GM12878 (cell line): ENCODE measurements at regions not wholly inside any gene's neighbourhood (a gene's known extent, or its start where the extent isn't known, plus 50 kb on each side); places are given as distances from the start of the nearest gene placed in this dataset.

Source experiments
- ATAC-seq: fragments of 200-7000 bp; cut with Tn5 transposase; 3 replicates; pipeline ENCODE4 v1.9.1; 2020; ENCODE audit warnings: mild to moderate bottlenecking, moderate library complexity
- BruUV-seq: library from RNA; stranded (reverse); fragments of 400-500 nt; replicated peaks from 2 replicates; lab custom pipeline; 2021; lab: Mats Ljungman, UMichigan
- CTCF ChIA-PET: fragments of 300-600 bp; sonication (Branson Sonifier 250); formaldehyde crosslinking; extraction: SDS; loops from one replicate; lab custom pipeline; 2021; ENCODE audit warnings: inconsistent platforms; lab: Yijun Ruan, JAX
- POLR2A ChIA-PET: fragments of 350-600 bp; formaldehyde crosslinking; extraction: SDS; loops from one replicate; lab custom pipeline; 2021; ENCODE audit warnings: inconsistent platforms; lab: Charles Lee
- RAD21 ChIA-PET: fragments of 300-600 bp; sonication (Branson Sonifier 250); formaldehyde crosslinking; loops from one replicate; lab custom pipeline; 2023; ENCODE audit warnings: antibody characterized with exemption; ENCODE audit not compliant: unreplicated experiment; lab: Charles Lee
- SMC1A ChIA-PET: fragments of 300-600 bp; sonication (Branson Sonifier 250); formaldehyde crosslinking; loops from one replicate; lab custom pipeline; 2023; ENCODE audit not compliant: unreplicated experiment, uncharacterized antibody; lab: Charles Lee
- DNase-seq: peaks from one replicate; pipeline ENCODE4 v3.0.0-alpha.2; 2011; ENCODE audit warnings: low read depth, low spot score
- FAIRE-seq: peaks from 3 replicates; lab custom pipeline; 2011; peaks lifted over from hg19 to GRCh38; lab: Jason Lieb, UNC
- H2AFZ ChIP-seq: 2 replicates; pipeline ENCODE4 v1.6.0; 2011; ENCODE audit warnings: low read depth, low read length, control low read depth; ENCODE audit not compliant: control insufficient read depth
- H3K27ac ChIP-seq: 2 replicates; pipeline ENCODE4 v1.5.1; 2011; ENCODE audit warnings: control low read depth; ENCODE audit not compliant: control insufficient read depth, insufficient read depth
- H3K27me3 ChIP-seq, 2 experiments: replicated peaks in 1 of 2; 2 replicates each; pipeline versions ENCODE4 v1.6.0 to v1.6.1; 2011; ENCODE audit warnings: low read length in 1 of 2; ENCODE audit not compliant: control insufficient read depth in 2 of 2, insufficient read depth in 2 of 2
- H3K36me3 ChIP-seq, 2 experiments: 2 replicates each; pipeline ENCODE4 v1.5.1; 2011; ENCODE audit warnings: low read length in 1 of 2; ENCODE audit not compliant: control insufficient read depth in 2 of 2, insufficient read depth in 2 of 2
- H3K4me1 ChIP-seq: 2 replicates; pipeline ENCODE4 v1.6.1; 2011; ENCODE audit warnings: mild to moderate bottlenecking, low read length, moderate library complexity, mixed read lengths; ENCODE audit not compliant: control insufficient read depth, insufficient read depth
- H3K4me2 ChIP-seq: 2 replicates; pipeline ENCODE4 v1.6.0; 2011; ENCODE audit warnings: control low read depth; ENCODE audit not compliant: control insufficient read depth, insufficient read depth
- H3K4me3 ChIP-seq: fragments of 200-600 bp; sonication (generic); 2 replicates; pipeline ENCODE4 v1.5.1; 2016
- H3K79me2 ChIP-seq: 2 replicates; pipeline ENCODE4 v1.6.0; 2011; ENCODE audit warnings: low read length; ENCODE audit not compliant: control insufficient read depth, insufficient read depth
- H3K9ac ChIP-seq: 2 replicates; pipeline ENCODE4 v1.8.0; 2011; ENCODE audit warnings: low read length, control low read depth, mixed read lengths; ENCODE audit not compliant: control insufficient read depth, insufficient read depth
- H3K9me3 ChIP-seq: replicated peaks from 3 replicates; pipeline ENCODE4 v1.5.1; 2011; ENCODE audit warnings: mild to moderate bottlenecking, low read length; ENCODE audit not compliant: control insufficient read depth, insufficient read depth
- H4K20me1 ChIP-seq: 2 replicates; pipeline ENCODE4 v1.6.0; 2011; ENCODE audit not compliant: control insufficient read depth, insufficient read depth
- ATF7 ChIP-seq: fragments of 450-650 bp; IDR thresholded peaks from 2 replicates; pipeline ENCODE4 v1.6.1; 2016; ENCODE audit warnings: low read depth, mild to moderate bottlenecking
- EP300 ChIP-seq, 2 experiments: fragments of 150-350 bp in 1 of 2; IDR thresholded peaks; 2 replicates each; pipeline ENCODE4 v1.6.1; 2011 to 2012; ENCODE audit warnings: low read depth in 2 of 2, low read length in 2 of 2, borderline replicate concordance in 1 of 2, improper control_type of control experiment in 1 of 2, inconsistent platforms in 1 of 2; ENCODE audit not compliant: control insufficient read depth in 1 of 2
- ETV6 ChIP-seq, 2 experiments: fragments of 450-650 bp in 1 of 2; IDR thresholded peaks in 1 of 2; conservative IDR thresholded peaks in 1 of 2; 2 replicates each; pipeline ENCODE4 v1.6.1; 2014; ENCODE audit warnings: antibody characterized with exemption in 1 of 2, borderline replicate concordance in 1 of 2, low read depth in 1 of 2, mild to moderate bottlenecking in 1 of 2, moderate library complexity in 1 of 2
- GABPA ChIP-seq: IDR thresholded peaks from 2 replicates; pipeline ENCODE4 v1.6.1; 2014; ENCODE audit warnings: antibody characterized with exemption, low read depth, mild to moderate bottlenecking, inconsistent platforms
- NFYA ChIP-seq: IDR thresholded peaks from 2 replicates; pipeline ENCODE4 v1.6.1; 2011; ENCODE audit warnings: low read depth, mild to moderate bottlenecking, low read length, improper control_type of control experiment, borderline replicate concordance
- NR2C1 ChIP-seq: fragments of 450-650 bp; IDR thresholded peaks from 2 replicates; pipeline ENCODE4 v1.6.1; 2017; ENCODE audit warnings: antibody characterized with exemption, mild to moderate bottlenecking, moderate library complexity
- RFX5 ChIP-seq: IDR thresholded peaks from 2 replicates; pipeline ENCODE4 v1.6.1; 2011; ENCODE audit warnings: low read depth, low read length, improper control_type of control experiment
- SRF ChIP-seq, 2 experiments: IDR thresholded peaks; 2 replicates each; pipeline ENCODE4 v1.6.1; 2011; ENCODE audit warnings: low read depth in 2 of 2, low read length in 2 of 2, mild to moderate bottlenecking in 1 of 2, moderate library complexity in 1 of 2
- SUPT20H ChIP-seq: IDR thresholded peaks from 2 replicates; pipeline ENCODE4 v1.6.1; 2011; ENCODE audit warnings: low read depth, mild to moderate bottlenecking, low read length, moderate library complexity, borderline replicate concordance; ENCODE audit not compliant: control insufficient read depth
- WGBS: methylation state at CpG from one replicate; pipeline ENCODE4 v1.1.6; 2016; ENCODE audit warnings: low lambda C conversion rate; ENCODE audit not compliant: insufficient replicate concordance, insufficient coverage; ENCODE audit errors: missing lambda C conversion rate; 5-methylcytosine and 5-hydroxymethylcytosine counted together
- in situ Hi-C: fragments of 300-500 bp; cut with MboI; formaldehyde crosslinking; loops from 9 replicates; pipeline ENCODE4 v1.14.3; 2018; ENCODE audit warnings: mixed read lengths
- intact Hi-C: fragments of 100-400 bp; cut with micrococcal nuclease; formaldehyde crosslinking; loops from one replicate; pipeline ENCODE4 v1.14.2; 2022; ENCODE audit not compliant: unreplicated experiment
- TF ChIP-seq, protein P1 (sequence below): fragments of 450-650 bp; IDR thresholded peaks from 2 replicates; pipeline ENCODE4 v1.6.1; 2017; ENCODE audit warnings: borderline replicate concordance
- TF ChIP-seq, protein P2 (sequence below): IDR thresholded peaks from 2 replicates; pipeline ENCODE4 v1.6.1; 2012; ENCODE audit warnings: low read depth, low read length, improper control_type of control experiment
- TF ChIP-seq, protein P3 (sequence below): fragments of 450-650 bp; IDR thresholded peaks from 2 replicates; pipeline ENCODE4 v1.6.1; 2017; ENCODE audit warnings: mild to moderate bottlenecking, moderate library complexity

DNA sequence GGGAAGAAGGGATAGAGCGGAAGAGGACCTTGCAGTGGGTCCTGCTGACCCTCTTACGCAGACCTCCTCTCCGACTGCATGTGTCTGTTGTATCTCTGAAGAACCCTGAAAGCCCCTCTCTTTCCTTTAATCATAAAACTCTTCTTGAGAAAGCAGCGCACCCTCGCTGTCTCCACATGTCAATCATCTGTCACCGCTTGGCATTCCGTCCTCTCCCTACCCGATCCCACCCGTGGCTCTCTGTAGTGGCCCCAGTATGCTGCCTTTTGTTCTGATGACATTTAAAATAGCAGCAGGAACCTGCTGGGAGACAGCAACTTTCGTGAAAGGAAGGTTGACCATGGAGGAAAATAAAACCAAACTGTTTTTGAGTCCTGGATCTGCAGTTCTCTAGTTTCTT is 582.9 kb upstream of the SALL3 start:
- ChIA-PET RAD21 (no interaction called here), SMC1A (no interaction called here), CTCF (no interaction called here)
- Histone ChIP-seq H3K36me3 (no peaks in the 10 kb centered on the region), H3K9ac (no peak overlapping the region)
- no peak for DNase-seq
- ATAC-seq, result no peak
- in situ Hi-C loops, result no loop called here
- no TSS peak for BruUV-seq
- no peak for FAIRE-seq
- TF ChIP-seq ETV6 (conservative IDR thresholded peaks at IDR 0.05 in 1 of 2, IDR thresholded peaks at IDR 0.05 in 1 of 2; ENCODE audit: borderline replicate concordance in 1 of 2, low read depth in 1 of 2), result no peak
- TF ChIP-seq, protein P1, sequence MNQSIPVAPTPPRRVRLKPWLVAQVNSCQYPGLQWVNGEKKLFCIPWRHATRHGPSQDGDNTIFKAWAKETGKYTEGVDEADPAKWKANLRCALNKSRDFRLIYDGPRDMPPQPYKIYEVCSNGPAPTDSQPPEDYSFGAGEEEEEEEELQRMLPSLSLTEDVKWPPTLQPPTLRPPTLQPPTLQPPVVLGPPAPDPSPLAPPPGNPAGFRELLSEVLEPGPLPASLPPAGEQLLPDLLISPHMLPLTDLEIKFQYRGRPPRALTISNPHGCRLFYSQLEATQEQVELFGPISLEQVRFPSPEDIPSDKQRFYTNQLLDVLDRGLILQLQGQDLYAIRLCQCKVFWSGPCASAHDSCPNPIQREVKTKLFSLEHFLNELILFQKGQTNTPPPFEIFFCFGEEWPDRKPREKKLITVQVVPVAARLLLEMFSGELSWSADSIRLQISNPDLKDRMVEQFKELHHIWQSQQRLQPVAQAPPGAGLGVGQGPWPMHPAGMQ, result no peak
- TF ChIP-seq, protein P2, sequence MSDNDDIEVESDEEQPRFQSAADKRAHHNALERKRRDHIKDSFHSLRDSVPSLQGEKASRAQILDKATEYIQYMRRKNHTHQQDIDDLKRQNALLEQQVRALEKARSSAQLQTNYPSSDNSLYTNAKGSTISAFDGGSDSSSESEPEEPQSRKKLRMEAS, result no peak
- no peak for TF ChIP-seq EP300 (IDR thresholded peaks at IDR 0.05; ENCODE audit: borderline replicate concordance in 1 of 2, control insufficient read depth in 1 of 2, low read depth in 2 of 2, low read length in 2 of 2)
- TF ChIP-seq, protein P3, sequence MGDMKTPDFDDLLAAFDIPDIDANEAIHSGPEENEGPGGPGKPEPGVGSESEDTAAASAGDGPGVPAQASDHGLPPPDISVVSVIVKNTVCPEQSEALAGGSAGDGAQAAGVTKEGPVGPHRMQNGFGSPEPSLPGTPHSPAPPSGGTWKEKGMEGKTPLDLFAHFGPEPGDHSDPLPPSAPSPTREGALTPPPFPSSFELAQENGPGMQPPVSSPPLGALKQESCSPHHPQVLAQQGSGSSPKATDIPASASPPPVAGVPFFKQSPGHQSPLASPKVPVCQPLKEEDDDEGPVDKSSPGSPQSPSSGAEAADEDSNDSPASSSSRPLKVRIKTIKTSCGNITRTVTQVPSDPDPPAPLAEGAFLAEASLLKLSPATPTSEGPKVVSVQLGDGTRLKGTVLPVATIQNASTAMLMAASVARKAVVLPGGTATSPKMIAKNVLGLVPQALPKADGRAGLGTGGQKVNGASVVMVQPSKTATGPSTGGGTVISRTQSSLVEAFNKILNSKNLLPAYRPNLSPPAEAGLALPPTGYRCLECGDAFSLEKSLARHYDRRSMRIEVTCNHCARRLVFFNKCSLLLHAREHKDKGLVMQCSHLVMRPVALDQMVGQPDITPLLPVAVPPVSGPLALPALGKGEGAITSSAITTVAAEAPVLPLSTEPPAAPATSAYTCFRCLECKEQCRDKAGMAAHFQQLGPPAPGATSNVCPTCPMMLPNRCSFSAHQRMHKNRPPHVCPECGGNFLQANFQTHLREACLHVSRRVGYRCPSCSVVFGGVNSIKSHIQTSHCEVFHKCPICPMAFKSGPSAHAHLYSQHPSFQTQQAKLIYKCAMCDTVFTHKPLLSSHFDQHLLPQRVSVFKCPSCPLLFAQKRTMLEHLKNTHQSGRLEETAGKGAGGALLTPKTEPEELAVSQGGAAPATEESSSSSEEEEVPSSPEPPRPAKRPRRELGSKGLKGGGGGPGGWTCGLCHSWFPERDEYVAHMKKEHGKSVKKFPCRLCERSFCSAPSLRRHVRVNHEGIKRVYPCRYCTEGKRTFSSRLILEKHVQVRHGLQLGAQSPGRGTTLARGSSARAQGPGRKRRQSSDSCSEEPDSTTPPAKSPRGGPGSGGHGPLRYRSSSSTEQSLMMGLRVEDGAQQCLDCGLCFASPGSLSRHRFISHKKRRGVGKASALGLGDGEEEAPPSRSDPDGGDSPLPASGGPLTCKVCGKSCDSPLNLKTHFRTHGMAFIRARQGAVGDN, result no peak
- TF ChIP-seq SUPT20H, result no peak
- TF ChIP-seq NR2C1, result no peak
- no peak for TF ChIP-seq GABPA
- no peak for TF ChIP-seq NFYA
- no peak for TF ChIP-seq RFX5
- no peak for TF ChIP-seq ATF7
- TF ChIP-seq SRF (IDR thresholded peaks at IDR 0.05; ENCODE audit: low read depth in 2 of 2, low read length in 2 of 2), result no peak
- TF ChIP-seq, all 136 proteins: peak for 0
- intact Hi-C loops, result no loop called here
- Histone ChIP-seq H3K27me3 (no peaks in the 10 kb centered on the region), H3K4me1 (no peaks in the 10 kb centered on the region), H3K4me3 (no peak overlapping the region), H4K20me1 (no peaks in the 10 kb centered on the region), H3K4me2 (no peak overlapping the region), H3K79me2 (no peaks in the 10 kb centered on the region), H2AFZ (no peak overlapping the region), H3K27ac (no peak overlapping the region), H3K9me3 (no peaks in the 10 kb centered on the region; the same call in 2 of the 3 replicates)
- WGBS, result 73% methylated on average over 10 of the region's 10 CpGs
- POLR2A ChIA-PET, result no interaction called here
